ENCODE measurements at regions not wholly inside any gene's neighbourhood (a gene's known extent, or its start where the extent isn't known, plus 50 kb on each side); places are given as distances from the start of the nearest gene placed in this dataset.

DNA sequence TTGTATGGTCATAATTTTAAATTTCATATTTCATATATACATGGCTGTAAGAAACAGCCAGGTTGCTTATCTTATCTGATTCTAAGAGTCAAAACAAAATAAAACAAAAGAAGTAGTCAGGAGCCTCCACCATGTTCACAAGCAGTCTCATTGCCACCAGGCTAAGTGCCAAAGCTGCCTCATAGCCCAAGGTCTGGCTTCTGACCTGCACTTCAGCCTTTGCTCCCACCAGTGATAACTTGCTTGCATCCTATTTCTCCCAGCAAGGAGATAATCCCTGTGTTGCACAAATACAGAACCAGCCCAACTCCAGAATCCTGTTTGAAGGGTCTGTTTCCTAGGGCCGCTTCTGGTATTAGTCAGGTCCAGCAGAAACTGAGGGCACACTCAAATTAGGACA lies 53.9 kb upstream of the TSKU start:
- WGBS, 2 experiments (ENCODE audit: insufficient coverage in 1 of 2, insufficient read length in 1 of 2): 83 to 100% methylated on average over 1 of the region's 1 CpG
- Mint-ChIP-seq H3K4me1 (peaks cover 4% of the 10 kb centered on the region), H3K36me3 (ENCODE audit: low read depth) (no peaks in the 10 kb centered on the region), H3K4me3 (no peak overlapping the region), H3K27ac (no peak overlapping the region), H3K9me3 (no peaks in the 10 kb centered on the region), H3K27me3 (ENCODE audit: insufficient read depth) (peaks cover 13% of the 10 kb centered on the region)
- H3K9me3 ChIP-seq (ENCODE audit: control insufficient read depth, low read length): no peaks in the 10 kb centered on the region
- TF ChIP-seq, protein P1, sequence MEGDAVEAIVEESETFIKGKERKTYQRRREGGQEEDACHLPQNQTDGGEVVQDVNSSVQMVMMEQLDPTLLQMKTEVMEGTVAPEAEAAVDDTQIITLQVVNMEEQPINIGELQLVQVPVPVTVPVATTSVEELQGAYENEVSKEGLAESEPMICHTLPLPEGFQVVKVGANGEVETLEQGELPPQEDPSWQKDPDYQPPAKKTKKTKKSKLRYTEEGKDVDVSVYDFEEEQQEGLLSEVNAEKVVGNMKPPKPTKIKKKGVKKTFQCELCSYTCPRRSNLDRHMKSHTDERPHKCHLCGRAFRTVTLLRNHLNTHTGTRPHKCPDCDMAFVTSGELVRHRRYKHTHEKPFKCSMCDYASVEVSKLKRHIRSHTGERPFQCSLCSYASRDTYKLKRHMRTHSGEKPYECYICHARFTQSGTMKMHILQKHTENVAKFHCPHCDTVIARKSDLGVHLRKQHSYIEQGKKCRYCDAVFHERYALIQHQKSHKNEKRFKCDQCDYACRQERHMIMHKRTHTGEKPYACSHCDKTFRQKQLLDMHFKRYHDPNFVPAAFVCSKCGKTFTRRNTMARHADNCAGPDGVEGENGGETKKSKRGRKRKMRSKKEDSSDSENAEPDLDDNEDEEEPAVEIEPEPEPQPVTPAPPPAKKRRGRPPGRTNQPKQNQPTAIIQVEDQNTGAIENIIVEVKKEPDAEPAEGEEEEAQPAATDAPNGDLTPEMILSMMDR (conservative IDR thresholded peaks at IDR 0.05): no peak
- DNase-seq: no peak
- no peak overlapping the region for H3K9ac ChIP-seq (ENCODE audit: extremely low read depth, low read length, poor library complexity, severe bottlenecking)
- H3K36me3 ChIP-seq (ENCODE audit: control insufficient read depth, insufficient read depth, low read length): no peaks in the 10 kb centered on the region
- no peak overlapping the region for H3K4me3 ChIP-seq (ENCODE audit: low read length)
- no peak overlapping the region for H3K27ac ChIP-seq (ENCODE audit: low read depth, low read length)
- H3K4me1 ChIP-seq (ENCODE audit: control insufficient read depth, insufficient read depth, low read length): no peaks in the 10 kb centered on the region
- H3K27me3 ChIP-seq (ENCODE audit: control insufficient read depth, insufficient read depth, low read length, poor library complexity, severe bottlenecking): peaks cover 32% of the 10 kb centered on the region

DNA sequence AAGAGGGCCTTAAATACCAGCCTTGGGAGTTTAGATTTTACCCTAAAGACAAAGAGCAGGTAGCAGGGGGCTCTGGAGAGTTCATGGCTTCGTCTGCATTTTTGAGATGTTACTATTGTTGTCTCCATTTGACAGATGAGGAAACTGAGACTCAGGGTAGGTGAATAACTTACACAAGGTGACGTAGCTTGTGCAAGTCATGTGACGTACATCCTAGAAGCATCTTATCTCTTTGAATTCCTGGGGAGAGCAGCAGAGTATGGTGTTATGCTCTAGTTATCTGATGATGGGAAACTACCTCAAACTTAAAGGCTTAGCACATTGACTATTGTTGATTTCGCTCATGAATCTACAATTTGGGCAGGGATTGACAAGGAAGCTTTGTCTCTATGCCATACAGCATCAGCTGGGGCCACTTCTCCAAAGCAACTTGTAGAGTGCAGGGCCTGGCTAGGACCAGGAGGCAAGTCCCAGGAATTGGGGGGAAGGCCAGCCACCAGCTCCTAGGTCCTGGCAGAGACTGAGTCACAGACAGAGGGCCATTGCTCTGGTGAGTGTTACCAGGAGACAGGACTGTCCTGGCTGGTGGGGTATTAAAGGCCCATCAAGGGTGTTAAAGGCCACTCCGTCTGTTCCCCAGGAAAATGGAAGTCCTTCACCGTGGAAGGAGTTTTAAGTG lies 52.1 kb upstream of the TSKU start:
- Histone ChIP-seq H3K9ac (ENCODE audit: extremely low read depth, low read length, poor library complexity, severe bottlenecking) (no peak overlapping the region), H3K27ac (ENCODE audit: low read depth, low read length) (no peak overlapping the region), H3K36me3 (ENCODE audit: control insufficient read depth, insufficient read depth, low read length) (no peaks in the 10 kb centered on the region), H3K4me3 (ENCODE audit: low read length) (no peak overlapping the region), H3K9me3 (ENCODE audit: control insufficient read depth, low read length) (no peaks in the 10 kb centered on the region), H3K4me1 (ENCODE audit: control insufficient read depth, insufficient read depth, low read length) (peaks cover 16% of the 10 kb centered on the region), H3K27me3 (ENCODE audit: control insufficient read depth, insufficient read depth, low read length, poor library complexity, severe bottlenecking) (peaks cover 19% of the 10 kb centered on the region)
- H3K27me3 Mint-ChIP-seq (ENCODE audit: insufficient read depth): peaks cover 9% of the 10 kb centered on the region
- no peak overlapping the region for H3K27ac Mint-ChIP-seq
- 67 to 73% methylated on average over 5 to 6 of the region's 6 CpGs for WGBS, 2 experiments (ENCODE audit: insufficient coverage in 1 of 2, insufficient read length in 1 of 2)
- no peaks in the 10 kb centered on the region for H3K36me3 Mint-ChIP-seq (ENCODE audit: low read depth)
- peaks cover 21% of the 10 kb centered on the region for H3K4me1 Mint-ChIP-seq
- no peaks in the 10 kb centered on the region for H3K9me3 Mint-ChIP-seq
- no peak for DNase-seq
- TF ChIP-seq, protein P1 (conservative IDR thresholded peaks at IDR 0.05): no peak
- no peak overlapping the region for H3K4me3 Mint-ChIP-seq

GRCh38 chr11:76732643-76733042 lies 50.5 kb upstream of the TSKU start:
- H3K27me3 Mint-ChIP-seq (ENCODE audit: insufficient read depth): peaks cover 2% of the 10 kb centered on the region
- no peak overlapping the region for H3K4me3 Mint-ChIP-seq
- 91 to 95% methylated on average over 2 of the region's 2 CpGs for WGBS, 2 experiments (ENCODE audit: insufficient coverage in 1 of 2, insufficient read length in 1 of 2)
- Histone ChIP-seq H3K9me3 (ENCODE audit: control insufficient read depth, low read length) (no peaks in the 10 kb centered on the region), H3K4me3 (ENCODE audit: low read length) (no peak overlapping the region), H3K27ac (ENCODE audit: low read depth, low read length) (no peak overlapping the region), H3K4me1 (ENCODE audit: control insufficient read depth, insufficient read depth, low read length) (peaks cover 29% of the 10 kb centered on the region), H3K27me3 (ENCODE audit: control insufficient read depth, insufficient read depth, low read length, poor library complexity, severe bottlenecking) (peaks cover 7% of the 10 kb centered on the region), H3K36me3 (ENCODE audit: control insufficient read depth, insufficient read depth, low read length) (no peaks in the 10 kb centered on the region), H3K9ac (ENCODE audit: extremely low read depth, low read length, poor library complexity, severe bottlenecking) (no peak overlapping the region)
- H3K27ac Mint-ChIP-seq: no peak overlapping the region
- no peaks in the 10 kb centered on the region for H3K9me3 Mint-ChIP-seq
- TF ChIP-seq, protein P1 (conservative IDR thresholded peaks at IDR 0.05): no peak
- no peaks in the 10 kb centered on the region for H3K36me3 Mint-ChIP-seq (ENCODE audit: low read depth)
- peaks cover 36% of the 10 kb centered on the region for H3K4me1 Mint-ChIP-seq
- DNase-seq: no peak
